ENCODE measurements at regions not wholly inside any gene's neighbourhood (a gene's known extent, or its start where the extent isn't known, plus 50 kb on each side); places are given as distances from the start of the nearest gene placed in this dataset.

DNA sequence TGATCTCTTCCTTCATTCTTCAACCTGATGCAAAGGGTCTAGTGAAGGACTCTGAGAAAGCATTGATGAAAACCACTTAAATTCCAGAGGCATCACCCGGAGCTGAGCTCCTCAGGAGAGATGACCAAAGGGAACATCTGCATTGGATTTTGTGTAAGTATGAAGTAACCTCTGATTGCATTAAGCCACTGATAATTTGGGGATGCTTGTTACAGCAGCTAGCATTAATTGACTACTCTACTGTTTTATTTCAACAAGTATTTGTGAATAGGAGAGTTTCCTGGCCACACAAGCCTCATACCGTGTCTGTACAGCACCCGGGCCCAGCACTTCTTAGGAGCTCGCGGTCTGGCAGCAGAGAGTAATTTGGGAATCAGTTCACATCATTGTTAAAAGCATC lies 250.7 kb upstream of the POU3F1 start:
- TF ChIP-seq, protein P1, sequence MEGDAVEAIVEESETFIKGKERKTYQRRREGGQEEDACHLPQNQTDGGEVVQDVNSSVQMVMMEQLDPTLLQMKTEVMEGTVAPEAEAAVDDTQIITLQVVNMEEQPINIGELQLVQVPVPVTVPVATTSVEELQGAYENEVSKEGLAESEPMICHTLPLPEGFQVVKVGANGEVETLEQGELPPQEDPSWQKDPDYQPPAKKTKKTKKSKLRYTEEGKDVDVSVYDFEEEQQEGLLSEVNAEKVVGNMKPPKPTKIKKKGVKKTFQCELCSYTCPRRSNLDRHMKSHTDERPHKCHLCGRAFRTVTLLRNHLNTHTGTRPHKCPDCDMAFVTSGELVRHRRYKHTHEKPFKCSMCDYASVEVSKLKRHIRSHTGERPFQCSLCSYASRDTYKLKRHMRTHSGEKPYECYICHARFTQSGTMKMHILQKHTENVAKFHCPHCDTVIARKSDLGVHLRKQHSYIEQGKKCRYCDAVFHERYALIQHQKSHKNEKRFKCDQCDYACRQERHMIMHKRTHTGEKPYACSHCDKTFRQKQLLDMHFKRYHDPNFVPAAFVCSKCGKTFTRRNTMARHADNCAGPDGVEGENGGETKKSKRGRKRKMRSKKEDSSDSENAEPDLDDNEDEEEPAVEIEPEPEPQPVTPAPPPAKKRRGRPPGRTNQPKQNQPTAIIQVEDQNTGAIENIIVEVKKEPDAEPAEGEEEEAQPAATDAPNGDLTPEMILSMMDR (conservative IDR thresholded peaks at IDR 0.05 in 1 of 2, IDR thresholded peaks at IDR 0.05 in 1 of 2; ENCODE audit: low read depth in 1 of 2, low read length in 2 of 2), result no peak
- TF ChIP-seq EZH2 (IDR thresholded peaks at IDR 0.05; ENCODE audit: low read length, missing control alignments), result no peak

Measured in fibroblast of lung (primary cell).